RPMI8226 (cell line): ENCODE measurements at regions not wholly inside any gene's neighbourhood (a gene's known extent, or its start where the extent isn't known, plus 50 kb on each side); places are given as distances from the start of the nearest gene placed in this dataset.
A peak's percentile ranks its signal among the peaks of the same experiment; 100 is the strongest.
"Not testable (repeated sequence)": the region's sequence is repeated elsewhere in the genome, so short reads cannot be mapped to it uniquely, and the experiment has no call there.

Source experiments
- DNase-seq: peaks from one replicate; pipeline ENCODE4 v3.0.0-alpha.2; 2015

- no peak for DNase-seq
Observed at GRCh38 chr6:167208819-167209576, 51.2 kb upstream of the GPR31 start.

GRCh38 chr6:167209577-167209975, 51.8 kb upstream of the GPR31 start:
- DNase-seq, result no peak

DNA sequence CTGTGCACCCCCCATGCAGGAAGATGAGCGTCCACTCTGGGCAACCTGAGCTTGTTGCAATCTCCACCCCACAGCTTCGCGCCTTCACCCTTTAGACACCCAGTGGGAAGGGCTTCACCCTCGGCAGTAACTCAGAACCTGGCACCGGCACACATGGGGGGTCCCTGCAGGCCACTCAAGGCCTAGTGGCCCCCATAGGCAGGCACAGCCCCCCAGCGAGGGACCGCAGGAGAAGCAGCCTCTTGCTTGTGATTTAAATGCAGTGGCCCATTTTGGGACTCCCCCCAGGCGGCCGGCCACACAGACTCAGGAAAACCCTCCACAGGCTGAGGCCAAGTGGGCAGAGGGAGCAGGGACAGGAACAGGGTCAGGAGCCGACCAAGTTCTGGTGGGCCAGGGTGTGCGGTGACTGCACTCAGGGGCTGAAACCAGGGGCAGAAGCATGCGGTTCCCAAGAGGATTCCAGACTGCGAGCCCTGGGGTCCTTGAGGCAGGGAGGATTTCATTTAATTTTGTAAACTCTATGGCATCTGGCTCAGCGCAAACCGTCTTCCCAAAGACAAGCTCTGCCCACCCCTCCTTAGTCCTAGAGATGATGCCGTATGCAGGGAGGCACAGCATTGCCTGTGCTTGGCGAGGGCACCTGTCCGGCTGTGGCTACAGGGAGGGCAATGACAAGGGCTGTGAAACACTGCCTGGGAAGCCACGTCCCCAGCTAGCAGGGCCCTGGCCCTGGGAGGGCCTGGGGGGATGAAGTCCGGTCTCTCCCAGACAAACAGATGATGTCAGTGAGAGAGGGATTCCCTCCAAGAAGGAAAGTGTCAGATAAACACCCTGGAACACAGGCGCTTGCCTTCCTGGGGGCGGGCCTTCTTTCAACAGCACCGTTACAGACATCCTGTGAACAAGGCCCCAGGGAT, 52.9 kb upstream of the GPR31 start:
- DNase-seq, result no peak

- DNase-seq, result no peak
Observed at GRCh38 chr6:167211295-167211648, 53.5 kb upstream of the GPR31 start.

DNA sequence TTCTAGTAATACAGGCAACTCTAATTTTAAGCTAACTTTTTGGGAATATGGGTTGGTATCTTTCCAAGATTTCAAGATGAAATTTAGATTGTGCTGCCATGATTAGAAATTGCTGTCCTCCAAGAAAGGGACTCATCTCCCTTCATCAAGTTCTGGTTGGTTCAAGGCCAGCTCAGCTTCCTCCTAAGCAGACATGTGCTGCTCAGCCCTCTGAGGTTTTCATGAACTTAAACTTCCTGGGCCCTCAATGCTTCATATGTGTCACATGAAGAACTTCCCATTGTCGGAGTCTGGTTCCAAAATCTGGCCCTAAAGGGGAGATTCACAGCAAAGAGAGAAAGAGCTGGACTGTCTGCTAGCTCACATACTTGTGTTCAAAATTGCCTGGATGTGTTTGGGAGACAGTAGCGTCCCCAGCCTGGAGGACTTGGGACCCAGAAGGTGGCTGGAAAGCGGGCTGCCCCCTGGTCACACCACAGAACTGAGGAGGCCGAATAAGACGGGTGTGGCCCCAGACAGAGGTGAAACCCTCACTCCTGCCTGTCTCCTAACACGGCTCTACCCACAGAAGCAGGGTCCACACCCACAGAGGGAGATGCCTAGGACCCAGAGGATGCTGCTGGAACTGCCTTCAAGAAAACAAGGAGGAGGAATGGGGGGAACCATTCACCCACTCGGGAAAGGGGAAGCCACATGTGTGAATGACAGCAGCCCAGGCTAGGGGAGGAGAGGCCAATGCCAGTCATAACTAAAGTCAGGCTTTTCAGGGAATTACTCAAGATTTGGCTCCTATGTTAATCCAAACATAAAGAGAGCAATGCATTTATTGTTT, 54.3 kb upstream of the GPR31 start:
- DNase-seq, result no peak

DNA sequence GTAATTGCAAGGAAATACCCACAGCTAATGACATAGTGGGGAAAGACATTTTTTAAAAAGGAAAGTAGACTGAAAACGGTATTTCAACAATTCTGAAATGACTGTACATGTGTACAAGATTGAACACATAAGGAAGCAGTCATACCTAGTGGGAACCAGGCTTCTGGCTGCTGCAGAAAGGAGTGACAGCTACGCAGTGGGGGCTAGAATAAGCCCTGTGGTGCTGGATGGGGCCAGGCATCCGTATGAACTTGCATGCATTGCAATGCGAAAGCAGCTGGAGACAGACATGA, 54.9 kb upstream of the GPR31 start:
- no peak for DNase-seq

- no peak for DNase-seq
Observed at GRCh38 chr6:167214206-167214605, 56.4 kb upstream of the GPR31 start.

DNA sequence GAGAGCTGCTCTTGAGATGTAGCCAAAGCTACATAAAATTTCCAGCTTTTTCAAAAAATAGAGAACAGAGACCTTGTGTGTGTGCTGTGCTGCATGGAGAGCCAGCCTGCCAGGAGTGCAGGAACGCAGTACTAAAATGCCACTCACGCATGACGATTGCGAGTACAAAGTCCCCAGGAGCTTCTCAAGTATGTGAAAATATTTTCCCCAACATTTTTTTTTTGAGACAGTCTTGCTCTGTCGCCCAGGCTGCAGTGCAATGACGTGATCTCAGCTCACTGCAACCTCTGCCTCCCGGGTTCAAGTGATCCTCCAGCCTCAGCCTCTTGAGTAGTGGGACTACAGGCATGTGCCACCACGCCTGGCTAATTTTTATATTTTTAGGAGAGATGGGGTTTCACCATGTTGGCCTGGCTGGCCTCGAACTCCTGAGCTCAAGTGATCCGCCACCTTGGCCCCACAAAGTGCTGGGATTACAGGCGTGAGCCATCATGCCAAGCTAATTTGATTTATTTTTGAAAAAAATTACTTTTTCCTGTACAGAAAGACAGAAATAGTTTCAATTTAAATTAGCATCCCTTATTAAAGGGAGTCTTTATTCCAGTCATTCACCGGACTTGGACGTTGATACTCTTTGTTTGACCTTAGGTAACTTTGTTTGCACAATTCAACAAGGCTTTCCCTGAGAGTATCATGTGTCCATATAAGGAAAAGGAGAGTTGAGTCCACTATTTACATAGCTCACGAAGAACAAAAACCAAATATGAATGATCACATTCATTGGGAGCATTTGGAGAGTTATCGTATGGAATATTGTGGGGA, 57.9 kb upstream of the GPR31 start:
- not testable (repeated sequence) for DNase-seq

- not testable (repeated sequence) for DNase-seq
Observed at GRCh38 chr6:167216390-167217050, 58.7 kb upstream of the GPR31 start.

DNA sequence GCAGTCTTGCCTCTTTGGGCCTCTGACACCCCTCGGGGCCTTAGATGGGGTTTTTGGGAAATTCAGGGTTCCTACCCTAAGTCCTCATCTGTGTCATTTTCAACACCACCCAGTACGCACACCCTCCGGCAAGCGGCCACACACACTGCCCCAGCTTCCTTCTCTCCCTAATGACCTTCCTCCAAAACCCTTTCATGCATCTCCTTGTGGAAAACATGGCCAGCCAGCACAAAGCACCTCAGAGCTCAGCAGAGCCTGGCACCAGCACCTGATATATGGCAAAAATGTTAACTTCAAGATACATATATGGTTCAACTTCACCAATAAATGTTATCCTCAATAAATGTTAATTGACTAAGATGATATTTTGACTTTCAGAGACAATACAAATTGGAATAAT, 59.3 kb upstream of the GPR31 start:
- not testable (repeated sequence) for DNase-seq

DNA sequence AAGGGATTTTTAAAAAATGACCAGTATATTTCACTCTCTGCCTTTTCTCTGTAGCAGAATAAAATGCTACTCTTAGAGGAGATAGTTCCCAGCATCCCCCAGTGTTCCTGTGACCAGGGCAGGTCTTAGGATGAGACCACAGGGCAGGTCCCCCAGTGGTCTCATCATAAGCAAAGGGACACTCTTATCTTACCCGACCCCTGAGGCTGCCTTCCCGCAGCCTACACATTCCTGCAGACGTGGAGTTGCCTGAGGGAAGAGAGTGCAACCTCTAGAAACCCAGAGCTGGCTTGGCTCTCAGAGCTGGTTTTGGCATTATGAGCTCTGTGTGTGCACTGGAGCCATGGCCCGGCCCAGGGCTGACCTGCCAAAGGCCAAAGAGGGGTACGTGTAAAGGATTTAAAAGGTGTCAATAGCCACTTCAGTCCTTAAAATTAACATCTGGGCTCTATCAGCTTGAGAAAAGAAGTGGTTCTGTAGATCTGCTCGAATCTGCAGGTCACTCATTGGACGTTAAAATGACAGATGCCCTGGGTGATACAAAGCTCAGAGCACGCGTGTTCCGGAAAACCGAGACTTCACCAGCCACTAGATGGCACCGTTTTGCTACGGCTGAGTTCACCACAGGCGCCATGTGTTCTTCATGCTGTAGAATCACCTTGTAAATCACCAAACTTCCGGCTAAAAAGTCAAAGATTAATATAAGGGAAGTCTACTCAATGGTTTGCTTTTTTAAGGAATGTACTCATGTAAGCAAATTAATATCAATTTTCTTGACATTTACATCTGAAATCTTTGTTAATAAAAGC, 60.4 kb upstream of the GPR31 start:
- DNase-seq, result peak; percentile 33

GRCh38 chr6:167219079-167219478, 61.3 kb upstream of the GPR31 start:
- DNase-seq, result not testable (repeated sequence)

DNA sequence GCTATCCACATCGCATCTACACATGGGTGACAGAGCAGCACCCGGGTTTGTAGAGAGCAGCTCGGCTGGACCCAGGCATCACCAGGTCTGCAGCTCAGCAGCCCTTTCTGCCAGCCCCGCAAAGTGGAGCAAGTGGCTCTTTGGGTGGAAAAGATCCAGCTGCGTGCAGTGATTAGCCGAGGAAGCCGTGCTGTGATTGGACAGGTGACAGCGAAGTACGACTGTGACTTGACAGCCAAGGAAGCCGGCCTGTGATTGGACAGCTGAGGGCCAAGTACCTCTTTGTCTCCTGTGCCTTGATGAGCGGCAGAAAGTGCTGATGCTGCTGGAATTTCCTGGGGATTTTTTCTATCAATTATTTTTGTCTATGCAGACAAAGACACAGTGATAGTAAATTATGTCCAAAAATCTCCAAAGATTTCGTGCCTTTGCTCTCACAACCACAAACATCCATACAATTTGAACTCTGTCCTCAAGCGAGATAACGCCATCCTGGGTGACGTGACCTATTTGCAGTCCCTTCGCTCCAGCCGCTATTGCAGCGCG, 62.3 kb upstream of the GPR31 start:
- DNase-seq, result no peak

DNA sequence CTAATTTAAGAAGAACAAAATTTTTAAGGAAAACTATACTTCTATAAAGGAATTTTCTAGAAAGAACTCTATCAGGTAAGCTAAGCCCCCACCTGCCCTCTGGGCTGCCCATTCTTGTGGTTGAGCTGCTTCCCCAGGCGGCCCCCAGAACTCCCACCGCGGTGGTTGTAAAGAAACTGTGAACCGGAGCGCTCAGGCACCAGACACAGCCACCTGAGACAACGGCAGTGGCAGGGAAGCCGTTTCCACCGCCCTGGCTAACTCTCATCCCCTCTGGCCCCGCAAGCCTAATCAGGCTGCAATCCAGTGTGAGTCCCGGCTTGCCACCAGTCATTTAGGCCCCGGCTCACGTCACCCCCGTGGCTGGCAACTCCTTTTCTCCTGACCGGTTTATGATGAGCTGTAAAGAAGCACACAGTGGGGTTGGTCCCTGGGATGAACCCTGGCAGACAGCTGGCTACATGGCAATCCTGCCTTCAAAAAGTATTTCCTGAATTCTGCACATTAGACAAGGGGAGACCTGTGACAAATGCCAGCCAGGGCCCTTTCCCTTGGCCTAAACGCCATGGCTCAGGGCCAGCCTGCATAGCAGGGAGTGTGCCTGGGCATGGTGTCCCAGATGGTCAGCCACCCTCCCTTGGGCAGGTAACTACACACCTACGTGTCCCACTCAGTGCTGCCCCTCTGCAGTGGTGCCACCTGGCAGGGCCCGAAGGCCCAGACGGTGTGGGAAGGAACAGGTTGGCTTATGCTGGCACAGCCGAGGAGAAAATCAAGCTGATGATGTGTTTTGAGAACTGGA, 63.8 kb upstream of the GPR31 start:
- no peak for DNase-seq

DNA sequence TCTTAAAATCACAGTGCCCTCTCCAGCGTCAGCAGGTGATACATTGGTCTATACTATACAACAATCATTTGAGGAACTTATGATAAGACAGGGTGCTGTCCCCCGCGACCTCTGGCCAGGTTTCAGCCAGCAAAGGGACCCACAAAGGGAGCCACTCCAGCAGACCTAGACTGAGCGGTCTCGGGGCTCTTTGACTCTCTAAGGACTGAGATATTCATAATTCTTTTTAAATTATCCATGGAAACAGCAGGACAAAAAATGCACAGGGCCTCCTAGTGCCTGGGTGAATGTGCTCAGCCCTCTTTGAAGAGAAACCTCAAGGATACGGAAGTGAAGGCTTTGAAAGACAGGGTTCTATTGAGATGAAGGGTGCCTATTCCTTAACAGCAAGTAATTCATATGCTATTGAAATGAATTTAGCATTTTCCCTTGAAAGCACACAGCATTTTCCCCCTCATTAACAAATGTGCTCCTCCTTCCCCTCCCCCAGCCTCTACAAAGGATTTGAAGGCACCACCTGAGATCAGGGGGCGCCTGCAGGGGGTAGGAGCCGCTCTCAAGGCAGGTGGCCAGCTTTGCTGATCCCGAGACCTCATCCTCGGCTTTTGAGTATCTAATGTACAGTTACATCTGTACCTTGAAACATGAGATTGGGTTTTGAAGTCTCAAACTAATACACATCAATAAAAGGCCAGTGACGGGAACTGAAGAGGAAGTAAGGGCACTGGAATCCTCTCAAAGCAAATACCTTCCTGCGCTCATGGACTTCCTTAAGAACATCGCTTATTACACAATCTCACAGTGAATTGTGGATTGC, 65.3 kb upstream of the UNC93A start:
- not testable (repeated sequence) for DNase-seq

- DNase-seq, result no peak
Observed at GRCh38 chr6:167226383-167226685, 64.8 kb upstream of the UNC93A start.

DNA sequence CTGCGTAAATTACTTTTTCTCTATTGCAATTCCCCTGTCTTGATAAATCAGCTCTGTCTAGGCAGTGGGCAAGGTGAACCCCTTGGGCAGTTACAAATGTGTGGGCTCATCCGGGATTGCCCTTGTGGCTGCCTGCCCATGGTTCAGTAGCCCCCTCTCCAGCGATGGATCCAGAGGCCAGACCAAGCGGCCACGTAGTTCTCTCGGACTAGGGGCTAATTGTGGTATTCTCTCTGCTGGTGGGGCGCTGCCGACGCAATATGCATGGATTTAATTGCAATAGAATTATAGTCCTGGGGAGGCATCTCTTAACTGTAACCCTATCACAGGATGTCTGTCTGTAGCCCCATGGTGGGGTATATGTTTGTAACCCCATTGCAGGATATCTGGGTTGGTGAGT, 64.3 kb upstream of the UNC93A start:
- no peak for DNase-seq

DNA sequence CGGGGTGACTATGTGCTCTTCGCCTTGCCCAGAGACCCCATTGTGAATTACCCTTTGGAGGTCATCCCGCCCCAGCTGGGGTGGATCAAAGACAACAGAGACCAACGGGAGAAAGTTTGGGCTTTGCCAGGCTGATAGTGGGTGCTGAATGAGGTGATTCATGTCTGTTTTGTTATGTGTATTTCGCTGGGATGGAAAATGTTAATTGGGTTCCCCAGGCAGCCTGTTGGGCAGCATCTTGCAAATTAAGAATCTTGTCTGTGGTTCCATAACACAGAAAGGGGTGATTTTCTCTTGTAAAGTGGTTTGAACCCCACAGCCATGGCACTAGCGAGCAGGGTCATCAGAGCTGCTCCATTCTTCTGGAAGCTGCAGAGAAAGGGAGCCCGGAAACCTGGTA, 63.1 kb upstream of the UNC93A start:
- DNase-seq, result no peak

DNA sequence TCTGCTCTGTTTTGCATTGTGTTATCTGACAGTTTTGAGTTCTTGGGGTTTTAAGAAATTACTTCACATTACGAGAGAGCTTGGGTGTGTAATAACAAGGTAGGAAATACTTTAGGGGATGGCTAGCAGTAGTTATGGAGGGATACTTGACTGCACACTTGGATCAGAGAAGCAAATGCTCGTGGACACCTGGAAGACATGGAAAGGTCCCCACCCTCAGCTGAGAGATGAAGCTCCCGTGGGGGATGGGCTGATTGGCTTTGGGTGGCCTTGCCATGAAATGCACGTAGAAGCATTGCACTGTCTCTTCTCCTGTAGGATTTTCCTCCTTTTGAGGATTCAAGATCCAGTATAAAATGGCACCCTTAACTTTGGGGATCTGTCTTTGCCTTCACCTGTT, 61.5 kb upstream of the UNC93A start:
- no peak for DNase-seq
